ENCODE measurements at regions not wholly inside any gene's neighbourhood (a gene's known extent, or its start where the extent isn't known, plus 50 kb on each side); places are given as distances from the start of the nearest gene placed in this dataset.
A peak's percentile ranks its signal among the peaks of the same experiment; 100 is the strongest.

DNA sequence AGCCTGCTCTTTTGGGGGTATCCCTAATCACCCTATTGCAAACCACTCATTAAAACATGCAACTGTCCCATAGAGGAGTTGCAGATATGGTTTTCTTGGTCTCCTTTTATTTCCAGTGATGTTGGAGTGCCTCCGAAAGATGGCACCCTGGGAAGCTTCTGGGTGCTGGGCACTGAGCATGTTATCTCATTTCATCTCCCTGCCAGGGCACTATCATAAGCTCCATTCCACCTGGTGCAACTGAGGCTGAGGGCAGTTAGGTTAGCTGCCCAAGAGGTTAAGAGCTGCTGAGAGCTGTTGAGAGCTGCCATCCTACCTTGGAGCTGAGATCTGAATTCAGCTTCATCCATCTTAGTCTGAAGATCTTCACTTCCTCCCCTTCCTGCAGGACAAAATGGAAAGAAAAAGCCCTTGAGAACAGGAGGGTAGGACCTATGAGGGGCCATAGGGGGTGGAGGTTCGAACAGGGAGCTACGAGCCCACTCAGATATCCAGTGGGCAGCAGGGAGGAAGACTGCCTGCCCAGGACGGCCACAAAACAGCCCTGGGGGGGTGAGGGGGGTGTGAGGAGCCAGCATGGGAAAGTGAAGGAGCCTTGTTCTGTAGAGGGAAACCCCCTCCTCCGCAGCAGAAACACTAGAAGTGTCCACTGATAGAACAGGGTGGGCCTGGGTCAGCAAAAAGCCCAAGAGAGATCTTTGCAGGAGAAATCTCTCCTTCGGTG, 202.5 kb downstream of the ZFP36L2 start:
- TF ChIP-seq CTCF (conservative IDR thresholded peaks at IDR 0.05; ENCODE audit: low read depth, low read length) = no peak
- no peak overlapping the region for H3K4me3 ChIP-seq (ENCODE audit: low read depth, low read length)
- DNase-seq (ENCODE audit: low read depth) = no peak

GRCh38 chr2:43022896-43023295, 203.5 kb downstream of the ZFP36L2 start:
- H3K4me3 ChIP-seq (ENCODE audit: low read depth, low read length) = no peak overlapping the region
- DNase-seq (ENCODE audit: low read depth) = no peak
- TF ChIP-seq CTCF (conservative IDR thresholded peaks at IDR 0.05; ENCODE audit: low read depth, low read length) = no peak

GRCh38 chr2:43021791-43022509, 204.5 kb downstream of the ZFP36L2 start:
- no peak for DNase-seq (ENCODE audit: low read depth)
- no peak overlapping the region for H3K4me3 ChIP-seq (ENCODE audit: low read depth, low read length)
- TF ChIP-seq CTCF (conservative IDR thresholded peaks at IDR 0.05; ENCODE audit: low read depth, low read length) = peak; percentile 45

DNA sequence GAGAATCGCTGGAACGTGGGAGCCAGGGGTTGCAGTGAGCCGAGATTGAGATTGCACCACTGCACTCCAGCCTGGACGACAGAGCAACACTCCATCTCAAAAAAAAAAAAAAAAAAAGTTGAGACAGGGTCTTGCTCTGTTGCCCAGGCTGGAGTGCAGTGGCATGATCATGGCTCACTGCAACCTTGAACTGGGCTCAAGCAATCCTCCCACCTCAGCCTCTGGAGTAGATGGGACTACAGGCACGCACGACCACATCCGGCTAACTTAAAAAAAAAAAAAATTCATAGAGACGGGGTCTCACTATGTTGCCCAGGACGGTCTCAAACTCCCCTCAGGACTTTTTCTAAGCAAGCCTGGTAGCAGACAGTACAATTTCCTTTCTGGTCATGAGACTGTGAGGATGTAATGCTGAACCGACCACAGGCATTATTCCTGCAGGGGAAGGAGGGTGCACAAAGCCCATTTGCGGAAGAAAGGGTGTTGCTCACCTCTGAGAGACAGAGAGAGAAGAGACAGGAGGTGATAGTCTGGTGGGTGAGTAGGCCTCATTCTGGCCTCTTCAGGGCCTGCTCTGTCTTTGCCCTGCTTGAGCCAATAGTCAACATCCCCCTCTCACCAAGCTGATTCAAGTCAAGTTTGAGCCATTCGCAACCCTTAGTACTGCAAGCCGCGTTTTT, 205.3 kb downstream of the ZFP36L2 start:
- no peak for TF ChIP-seq CTCF (conservative IDR thresholded peaks at IDR 0.05; ENCODE audit: low read depth, low read length)
- H3K4me3 ChIP-seq (ENCODE audit: low read depth, low read length) = no peak overlapping the region
- DNase-seq (ENCODE audit: low read depth) = no peak

GRCh38 chr2:43020296-43020695, 206.1 kb downstream of the ZFP36L2 start:
- TF ChIP-seq CTCF (conservative IDR thresholded peaks at IDR 0.05; ENCODE audit: low read depth, low read length) = no peak
- no peak overlapping the region for H3K4me3 ChIP-seq (ENCODE audit: low read depth, low read length)

DNA sequence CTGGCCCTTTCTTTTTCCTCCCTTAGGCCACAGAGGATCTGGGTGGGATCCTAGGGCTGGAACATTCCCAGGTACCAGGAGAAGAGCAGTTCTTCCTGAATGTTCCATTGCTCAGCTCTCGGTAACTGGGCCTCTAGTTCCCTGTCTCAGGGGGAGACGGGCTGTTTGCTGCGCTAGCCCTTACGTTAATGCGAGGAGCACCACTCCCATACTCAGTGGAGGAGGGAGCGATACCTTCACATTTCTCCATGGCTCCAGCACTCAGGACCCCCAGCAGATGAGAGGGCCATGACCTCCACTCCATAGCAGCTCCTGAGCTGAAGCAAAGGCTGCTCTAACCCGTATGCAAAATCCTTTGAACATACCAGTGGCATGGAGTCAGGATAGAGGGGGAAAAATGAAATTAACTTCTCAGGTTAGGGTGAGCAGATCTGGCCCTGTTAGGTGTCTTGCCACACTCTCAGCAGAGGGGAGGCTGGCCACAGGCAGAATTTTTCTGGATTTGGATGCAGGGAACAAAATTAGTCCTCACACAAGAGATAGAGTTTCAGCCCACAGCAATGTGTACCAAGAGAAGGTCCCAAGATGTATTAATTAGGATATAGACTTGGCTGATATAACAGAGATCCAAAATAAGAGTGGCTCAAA, 206.7 kb downstream of the ZFP36L2 start:
- no peak for DNase-seq (ENCODE audit: low read depth)
- no peak overlapping the region for H3K4me3 ChIP-seq (ENCODE audit: low read depth, low read length)
- TF ChIP-seq CTCF (conservative IDR thresholded peaks at IDR 0.05; ENCODE audit: low read depth, low read length) = no peak

More at GRCh38 chr2:43020296-43020695, 206.1 kb downstream of the ZFP36L2 start:
- no peak for DNase-seq (ENCODE audit: low read depth)

Data from choroid plexus epithelial cell (primary cell).